ENCODE measurements at regions not wholly inside any gene's neighbourhood (a gene's known extent, or its start where the extent isn't known, plus 50 kb on each side); places are given as distances from the start of the nearest gene placed in this dataset.

DNA sequence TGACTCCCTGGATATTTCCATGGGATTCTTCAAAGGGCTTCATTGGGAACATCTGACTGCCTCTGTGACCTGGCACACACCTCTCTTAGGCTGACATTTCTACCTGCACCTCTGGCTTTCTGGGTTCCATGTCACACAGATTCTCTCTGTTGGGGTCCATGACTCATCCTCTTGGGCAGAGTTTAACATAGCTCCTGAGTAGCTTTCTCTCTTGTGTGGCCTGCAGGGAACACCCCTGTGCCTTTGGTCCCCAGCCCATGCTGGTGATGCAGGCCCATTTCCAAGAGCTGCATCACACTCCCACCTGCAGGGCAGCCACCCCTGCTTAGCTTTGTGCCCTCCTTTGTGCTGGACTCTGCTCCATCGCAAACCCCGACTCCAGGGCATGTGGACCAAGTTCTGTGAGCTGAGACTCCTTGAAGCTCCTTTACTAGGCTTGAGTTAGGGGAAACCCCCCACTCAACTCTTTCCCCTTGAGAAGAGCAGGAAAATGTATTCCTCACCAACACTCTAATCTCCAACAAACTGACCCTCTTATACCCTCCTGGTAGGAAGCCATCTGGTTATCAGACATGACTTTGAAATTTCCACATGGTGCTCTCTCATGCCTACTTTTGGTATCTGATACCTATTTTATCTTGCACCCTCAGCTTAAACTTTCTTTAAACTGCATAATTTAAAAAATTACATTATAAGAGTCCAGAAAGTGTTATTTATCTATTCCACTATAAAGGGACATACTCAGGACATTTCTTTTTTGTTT is 93.3 kb downstream of the ZNF777 start (continued):
- TF ChIP-seq E2F4 (IDR thresholded peaks at IDR 0.05; ENCODE audit: low read depth, low read length): no peak

DNA sequence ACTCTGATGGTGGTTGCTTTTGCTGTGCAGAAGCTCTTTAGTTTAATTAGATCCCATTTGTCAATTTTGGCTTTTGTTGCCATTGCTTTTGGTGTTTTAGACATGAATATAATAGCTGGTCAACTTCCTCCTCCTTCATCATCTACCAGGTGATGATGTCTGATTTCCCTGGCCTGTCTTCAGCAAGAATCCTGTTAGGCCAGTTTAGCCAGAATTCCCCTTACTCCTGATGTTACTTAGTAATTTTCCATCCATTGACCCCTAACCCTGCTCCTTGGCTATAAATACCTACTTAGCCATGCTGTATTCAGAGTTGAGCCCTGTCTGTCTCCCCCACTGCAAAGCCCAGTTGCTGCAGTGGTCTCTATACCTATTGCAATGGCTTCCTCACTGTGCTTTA is 91.4 kb downstream of the ZNF777 start:
- POLR2A ChIA-PET: no interaction called here
- peaks cover 4% of the 10 kb centered on the region; the same call in 2 of the 3 replicates for H3K9me3 ChIP-seq (replicated peaks; ENCODE audit: control insufficient read depth, insufficient read depth, low read length)
- no peak overlapping the region for H3K9ac ChIP-seq (ENCODE audit: control insufficient read depth, insufficient read depth, low read length)
- RAD21 ChIA-PET (ENCODE audit: unreplicated experiment): no interaction called here
- BruUV-seq (replicated peaks): no TSS peak
- H3K79me2 ChIP-seq (ENCODE audit: control insufficient read depth, insufficient read depth, low read length): no peaks in the 10 kb centered on the region
- no peaks in the 10 kb centered on the region for H3K4me1 ChIP-seq (ENCODE audit: control insufficient read depth, insufficient read depth, low read length)
- TF ChIP-seq STAT3 (IDR thresholded peaks at IDR 0.05; ENCODE audit: low read depth, low read length) (no peak), MEF2B (IDR thresholded peaks at IDR 0.05; ENCODE audit: partially characterized antibody, poor library complexity, severe bottlenecking) (no peak), PML (IDR thresholded peaks at IDR 0.05; ENCODE audit: low read length) (no peak), CBX5 (IDR thresholded peaks at IDR 0.05; ENCODE audit: low read depth) (no peak), PAX8 (IDR thresholded peaks at IDR 0.05) (no peak), HDAC2 (IDR thresholded peaks at IDR 0.05) (no peak), YBX1 (IDR thresholded peaks at IDR 0.05) (no peak), SUZ12 (IDR thresholded peaks at IDR 0.05; ENCODE audit: unreplicated experiment) (no peak), TAF1 (IDR thresholded peaks at IDR 0.05; ENCODE audit: borderline replicate concordance, low read depth, low read length) (no peak)
- TF ChIP-seq, protein P1, sequence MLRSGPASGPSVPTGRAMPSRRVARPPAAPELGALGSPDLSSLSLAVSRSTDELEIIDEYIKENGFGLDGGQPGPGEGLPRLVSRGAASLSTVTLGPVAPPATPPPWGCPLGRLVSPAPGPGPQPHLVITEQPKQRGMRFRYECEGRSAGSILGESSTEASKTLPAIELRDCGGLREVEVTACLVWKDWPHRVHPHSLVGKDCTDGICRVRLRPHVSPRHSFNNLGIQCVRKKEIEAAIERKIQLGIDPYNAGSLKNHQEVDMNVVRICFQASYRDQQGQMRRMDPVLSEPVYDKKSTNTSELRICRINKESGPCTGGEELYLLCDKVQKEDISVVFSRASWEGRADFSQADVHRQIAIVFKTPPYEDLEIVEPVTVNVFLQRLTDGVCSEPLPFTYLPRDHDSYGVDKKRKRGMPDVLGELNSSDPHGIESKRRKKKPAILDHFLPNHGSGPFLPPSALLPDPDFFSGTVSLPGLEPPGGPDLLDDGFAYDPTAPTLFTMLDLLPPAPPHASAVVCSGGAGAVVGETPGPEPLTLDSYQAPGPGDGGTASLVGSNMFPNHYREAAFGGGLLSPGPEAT (IDR thresholded peaks at IDR 0.05; ENCODE audit: low read depth): no peak
- no peak for ATAC-seq
- no peak for FAIRE-seq
- H3K36me3 ChIP-seq (ENCODE audit: control insufficient read depth in 2 of 2, insufficient read depth in 2 of 2, low read length in 1 of 2): no peaks in the 10 kb centered on the region
- no peak overlapping the region for H3K27ac ChIP-seq (ENCODE audit: control insufficient read depth, insufficient read depth)
- no peak overlapping the region for H3K4me2 ChIP-seq (ENCODE audit: control insufficient read depth, insufficient read depth)
- no peak for DNase-seq (ENCODE audit: low read depth, low spot score)
- intact Hi-C loops (cut with micrococcal nuclease; ENCODE audit: unreplicated experiment) (no loop called here), in situ Hi-C loops (cut with MboI) (no loop called here)
- SMC1A ChIA-PET (ENCODE audit: uncharacterized antibody, unreplicated experiment): no interaction called here
- no peaks in the 10 kb centered on the region for H3K27me3 ChIP-seq (replicated peaks in 1 of 2; ENCODE audit: control insufficient read depth in 2 of 2, insufficient read depth in 2 of 2, low read length in 1 of 2)
- no peak overlapping the region for H2AFZ ChIP-seq (ENCODE audit: control insufficient read depth, low read depth, low read length)
- CTCF ChIA-PET: no interaction called here
- H4K20me1 ChIP-seq (ENCODE audit: control insufficient read depth, insufficient read depth): no peaks in the 10 kb centered on the region
- no peak overlapping the region for H3K4me3 ChIP-seq

All from GM12878 (cell line).